Osteoblast (primary cell): ENCODE measurements at regions not wholly inside any gene's neighbourhood (a gene's known extent, or its start where the extent isn't known, plus 50 kb on each side); places are given as distances from the start of the nearest gene placed in this dataset.
"Not testable (repeated sequence)": the region's sequence is repeated elsewhere in the genome, so short reads cannot be mapped to it uniquely, and the experiment has no call there.

Experiments used
- DNase-seq: peaks from one replicate; pipeline ENCODE4 v3.0.0; 2011; ENCODE audit warnings: low spot score, mixed read lengths; ENCODE audit not compliant: insufficient read length; ENCODE audit errors: missing footprints
- H2AFZ ChIP-seq: 2 replicates; pipeline ENCODE4 v1.6.0; 2011; ENCODE audit warnings: mild to moderate bottlenecking, low read length
- H3K27ac ChIP-seq: 2 replicates; pipeline ENCODE4 v1.5.1; 2011; ENCODE audit warnings: mild to moderate bottlenecking, low read depth, low read length, moderate library complexity
- H3K27me3 ChIP-seq: 2 replicates; pipeline ENCODE4 v1.6.0; 2012; ENCODE audit warnings: mild to moderate bottlenecking, control low read depth, inconsistent platforms, low read length, moderate library complexity; ENCODE audit not compliant: insufficient read depth
- H3K36me3 ChIP-seq: 2 replicates; pipeline ENCODE4 v1.5.1; 2011; ENCODE audit warnings: mild to moderate bottlenecking, low read length, control low read depth, moderate library complexity; ENCODE audit not compliant: insufficient read depth
- H3K4me1 ChIP-seq: 2 replicates; pipeline ENCODE4 v1.5.1; 2011; ENCODE audit warnings: mild to moderate bottlenecking, low read length, control low read depth, moderate library complexity; ENCODE audit not compliant: insufficient read depth
- H3K4me2 ChIP-seq: 2 replicates; pipeline ENCODE4 v1.6.0; 2011; ENCODE audit warnings: mild to moderate bottlenecking, low read length; ENCODE audit not compliant: insufficient read depth
- H3K4me3 ChIP-seq: fragments of 200-600 bp; sonication (generic); 3 replicates; pipeline ENCODE4 v1.5.1; 2012; ENCODE audit warnings: mild to moderate bottlenecking, low read length, inconsistent platforms; ENCODE audit not compliant: insufficient read depth
- H3K79me2 ChIP-seq: 2 replicates; pipeline ENCODE4 v1.6.0; 2012; ENCODE audit warnings: mild to moderate bottlenecking, low read length, control low read depth, inconsistent platforms; ENCODE audit not compliant: insufficient read depth
- H3K9me3 ChIP-seq: 2 replicates; pipeline ENCODE4 v1.5.1; 2011; ENCODE audit warnings: low read depth, low read length, control low read depth
- H4K20me1 ChIP-seq: 2 replicates; pipeline ENCODE4 v1.6.0; 2012; ENCODE audit warnings: mild to moderate bottlenecking, low read length, control low read depth; ENCODE audit not compliant: insufficient read depth
- TF ChIP-seq, protein P1 (sequence below): IDR thresholded peaks from 2 replicates; pipeline ENCODE4 v1.5.1; 2011; ENCODE audit warnings: mild to moderate bottlenecking, low read depth, low read length, moderate library complexity; ENCODE audit errors: extremely low read depth

DNA sequence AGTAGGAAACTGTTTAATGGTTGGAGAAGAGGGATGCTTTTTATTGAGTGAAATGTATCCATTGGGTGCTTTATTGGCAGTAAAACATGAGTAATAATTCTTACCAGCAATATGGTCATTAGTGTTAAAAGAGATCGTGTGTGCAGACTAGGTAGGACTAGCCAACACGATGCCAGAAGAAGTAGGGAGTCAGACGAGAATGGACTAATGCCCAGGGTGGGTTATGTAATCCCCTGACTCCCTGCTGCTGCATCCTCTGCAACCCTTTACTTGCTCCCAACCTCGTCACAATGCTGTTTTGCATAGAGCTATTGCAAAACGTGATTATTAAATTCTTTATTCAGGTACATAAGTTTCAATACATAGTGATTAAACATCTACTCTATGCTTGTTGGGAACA lies 1213.7 kb downstream of the GATA3 start:
- Histone ChIP-seq H2AFZ (no peak overlapping the region), H3K27me3 (no peaks in the 10 kb centered on the region), H3K9me3 (no peaks in the 10 kb centered on the region), H3K4me2 (no peak overlapping the region), H3K36me3 (no peaks in the 10 kb centered on the region), H3K79me2 (no peaks in the 10 kb centered on the region), H3K4me3 (no peak overlapping the region), H3K27ac (no peak overlapping the region), H4K20me1 (no peaks in the 10 kb centered on the region), H3K4me1 (no peaks in the 10 kb centered on the region)
- no peak for DNase-seq
- TF ChIP-seq, protein P1, sequence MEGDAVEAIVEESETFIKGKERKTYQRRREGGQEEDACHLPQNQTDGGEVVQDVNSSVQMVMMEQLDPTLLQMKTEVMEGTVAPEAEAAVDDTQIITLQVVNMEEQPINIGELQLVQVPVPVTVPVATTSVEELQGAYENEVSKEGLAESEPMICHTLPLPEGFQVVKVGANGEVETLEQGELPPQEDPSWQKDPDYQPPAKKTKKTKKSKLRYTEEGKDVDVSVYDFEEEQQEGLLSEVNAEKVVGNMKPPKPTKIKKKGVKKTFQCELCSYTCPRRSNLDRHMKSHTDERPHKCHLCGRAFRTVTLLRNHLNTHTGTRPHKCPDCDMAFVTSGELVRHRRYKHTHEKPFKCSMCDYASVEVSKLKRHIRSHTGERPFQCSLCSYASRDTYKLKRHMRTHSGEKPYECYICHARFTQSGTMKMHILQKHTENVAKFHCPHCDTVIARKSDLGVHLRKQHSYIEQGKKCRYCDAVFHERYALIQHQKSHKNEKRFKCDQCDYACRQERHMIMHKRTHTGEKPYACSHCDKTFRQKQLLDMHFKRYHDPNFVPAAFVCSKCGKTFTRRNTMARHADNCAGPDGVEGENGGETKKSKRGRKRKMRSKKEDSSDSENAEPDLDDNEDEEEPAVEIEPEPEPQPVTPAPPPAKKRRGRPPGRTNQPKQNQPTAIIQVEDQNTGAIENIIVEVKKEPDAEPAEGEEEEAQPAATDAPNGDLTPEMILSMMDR, result no peak

DNA sequence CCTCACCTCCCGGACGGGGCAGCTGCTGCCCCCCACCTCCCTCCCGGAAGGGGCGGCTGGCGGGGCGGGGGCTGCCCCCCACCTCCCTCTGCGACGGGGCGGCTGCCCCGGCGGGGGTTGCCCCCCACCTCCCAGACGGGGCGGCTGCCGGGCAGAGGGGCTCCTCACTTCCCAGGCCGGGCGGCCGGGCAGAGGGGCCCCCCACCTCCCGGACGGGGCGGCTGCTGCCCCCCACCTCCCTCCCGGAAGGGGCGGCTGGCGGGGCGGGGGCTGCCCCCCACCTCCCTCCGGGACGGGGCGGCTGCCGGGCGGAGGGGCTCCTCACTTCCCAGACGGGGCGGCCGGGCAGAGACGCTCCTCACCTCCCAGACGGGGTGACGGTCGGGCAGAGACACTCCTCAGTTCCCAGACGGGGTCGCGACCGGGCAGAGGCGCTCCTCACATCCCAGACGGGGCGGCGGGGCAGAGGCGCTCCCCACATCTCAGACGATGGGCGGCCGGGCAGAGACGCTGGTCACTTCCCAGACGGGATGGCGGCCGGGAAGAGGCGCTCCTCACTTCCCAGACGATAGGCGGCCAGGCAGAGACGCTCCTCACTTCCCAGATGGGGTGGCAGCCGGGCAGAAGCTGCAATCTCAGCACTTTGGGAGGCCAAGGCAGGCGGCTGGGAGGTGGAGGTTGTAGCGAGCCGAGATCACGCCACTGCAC lies 1218.8 kb downstream of the GATA3 start:
- not testable (repeated sequence) for H3K79me2 ChIP-seq, H3K4me1 ChIP-seq, H3K9me3 ChIP-seq, H3K36me3 ChIP-seq, H3K4me2 ChIP-seq, H3K4me3 ChIP-seq, H2AFZ ChIP-seq, DNase-seq, H4K20me1 ChIP-seq, H3K27me3 ChIP-seq, H3K27ac ChIP-seq

DNA sequence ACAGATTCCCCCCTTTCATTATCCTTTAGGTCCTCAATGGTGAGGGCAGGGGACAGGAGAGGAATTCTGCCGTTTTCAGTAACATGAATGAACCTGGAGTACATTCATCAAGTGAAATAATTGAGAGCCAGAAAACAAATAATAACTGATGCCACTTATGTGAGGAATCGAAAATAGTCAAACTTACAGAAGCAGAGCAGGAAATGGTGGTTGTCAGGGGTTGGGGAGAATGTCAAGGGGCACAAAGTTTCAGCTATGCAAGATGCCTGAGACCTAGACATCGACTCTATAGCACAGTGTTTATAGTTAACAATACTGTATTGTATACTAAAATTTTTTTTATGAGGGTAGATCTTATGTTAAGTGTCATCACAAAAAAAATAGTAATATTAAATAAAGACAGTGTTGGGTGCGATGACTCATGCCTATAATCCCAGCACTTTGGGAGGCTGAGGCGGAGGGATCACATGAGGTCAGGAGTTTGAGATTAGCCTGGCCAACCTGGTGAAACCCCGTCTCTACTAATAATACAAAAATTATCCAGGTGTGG lies 1219.8 kb downstream of the GATA3 start:
- no peak for DNase-seq
- no peaks in the 10 kb centered on the region for H3K36me3 ChIP-seq
- H3K9me3 ChIP-seq, result no peaks in the 10 kb centered on the region
- TF ChIP-seq, protein P1, result no peak
- H4K20me1 ChIP-seq, result no peaks in the 10 kb centered on the region
- H2AFZ ChIP-seq, result no peak overlapping the region
- no peaks in the 10 kb centered on the region for H3K79me2 ChIP-seq
- H3K4me1 ChIP-seq, result no peaks in the 10 kb centered on the region
- no peak overlapping the region for H3K27ac ChIP-seq
- no peak overlapping the region for H3K4me2 ChIP-seq
- H3K4me3 ChIP-seq, result no peak overlapping the region
- H3K27me3 ChIP-seq, result no peaks in the 10 kb centered on the region

DNA sequence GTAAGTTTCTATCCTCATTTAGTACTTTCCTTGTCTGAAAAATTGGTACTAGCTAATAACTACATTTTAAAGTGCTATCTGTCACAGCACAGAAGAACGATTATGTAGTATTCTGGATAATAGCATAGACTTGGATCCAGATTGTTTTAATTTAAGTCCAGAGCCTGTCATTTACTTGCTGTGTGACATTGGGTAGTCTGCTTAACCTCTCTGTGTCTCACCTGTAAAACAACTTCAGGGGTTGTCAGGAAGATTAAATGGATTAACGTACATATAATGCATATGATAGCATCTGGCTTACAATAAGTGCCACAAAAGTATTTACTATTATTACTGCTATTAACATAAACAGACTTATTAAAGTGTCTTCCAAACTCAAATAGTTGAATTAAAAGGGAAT lies 1221.4 kb downstream of the GATA3 start:
- TF ChIP-seq, protein P1, result no peak
- H3K27ac ChIP-seq, result no peak overlapping the region

More for the DNA sequence above, 1221.4 kb downstream of the GATA3 start:
- H2AFZ ChIP-seq, result no peak overlapping the region
- H3K9me3 ChIP-seq, result no peaks in the 10 kb centered on the region
- H3K4me2 ChIP-seq, result no peak overlapping the region
- H3K4me3 ChIP-seq, result no peak overlapping the region
- H3K79me2 ChIP-seq, result no peaks in the 10 kb centered on the region
- DNase-seq, result no peak
- H4K20me1 ChIP-seq, result no peaks in the 10 kb centered on the region
- H3K4me1 ChIP-seq, result no peaks in the 10 kb centered on the region
- no peaks in the 10 kb centered on the region for H3K36me3 ChIP-seq
- no peaks in the 10 kb centered on the region for H3K27me3 ChIP-seq
